PC-9 (cell line): ENCODE measurements at regions not wholly inside any gene's neighbourhood (a gene's known extent, or its start where the extent isn't known, plus 50 kb on each side); places are given as distances from the start of the nearest gene placed in this dataset.

Source experiments
- BruUV-seq: library from RNA; stranded (reverse); fragments of 400-500 nt; replicated peaks from 2 replicates; lab custom pipeline; 2021; lab: Mats Ljungman, UMichigan
- CTCF ChIA-PET: fragments of 300-600 bp; sonication (Branson Sonifier 250); formaldehyde crosslinking; loops from one replicate; lab custom pipeline; 2022; ENCODE audit warnings: antibody characterized with exemption; lab: Charles Lee
- POLR2A ChIA-PET: fragments of 300-600 bp; sonication (Branson Sonifier 250); formaldehyde crosslinking; loops from one replicate; lab custom pipeline; 2022; ENCODE audit warnings: antibody characterized with exemption; ENCODE audit not compliant: unreplicated experiment; lab: Charles Lee
- DNase-seq, 2 experiments: peaks; one replicate each; pipeline versions ENCODE4 v3.0.0 to v3.0.0-alpha.2; 2015 to 2022; ENCODE audit warnings: mixed read lengths in 1 of 2
- H2AFZ ChIP-seq: fragments of 200-600 bp; sonication (generic); 2 replicates; pipeline ENCODE4 v1.8.1; 2017; ENCODE audit warnings: antibody characterized with exemption
- H3F3A ChIP-seq: fragments of 200-600 bp; sonication (generic); 2 replicates; pipeline ENCODE4 v1.8.1; 2017; ENCODE audit warnings: antibody characterized with exemption, mild to moderate bottlenecking, low read depth; ENCODE audit not compliant: insufficient read depth
- H3K27ac ChIP-seq: fragments of 200-600 bp; sonication (generic); 2 replicates; pipeline ENCODE4 v1.6.1; 2016; ENCODE audit warnings: mixed run types
- H3K27me3 ChIP-seq: fragments of 200-600 bp; sonication (generic); 2 replicates; pipeline ENCODE4 v1.6.1; 2016; ENCODE audit warnings: low read depth, mixed run types; ENCODE audit not compliant: insufficient read depth
- H3K36me3 ChIP-seq: fragments of 200-600 bp; sonication (generic); 2 replicates; pipeline ENCODE4 v1.6.1; 2016; ENCODE audit warnings: low read depth, mixed run types
- H3K4me1 ChIP-seq: fragments of 200-600 bp; sonication (generic); replicated peaks from 2 replicates; pipeline ENCODE4 v1.6.1; 2016; ENCODE audit warnings: mixed run types; ENCODE audit not compliant: insufficient read depth
- H3K4me2 ChIP-seq: fragments of 200-600 bp; sonication (generic); 2 replicates; pipeline ENCODE4 v1.6.1; 2017; ENCODE audit warnings: mixed run types
- H3K4me3 ChIP-seq: fragments of 200-600 bp; sonication (generic); 2 replicates; pipeline ENCODE4 v1.6.1; 2016; ENCODE audit warnings: mixed run types
- H3K79me2 ChIP-seq: fragments of 200-600 bp; sonication (generic); 2 replicates; pipeline ENCODE4 v1.6.1; 2017; ENCODE audit warnings: low read depth, mixed run types
- H3K9me2 ChIP-seq: fragments of 200-600 bp; sonication (generic); 2 replicates; pipeline ENCODE4 v1.8.1; 2017; ENCODE audit warnings: mild to moderate bottlenecking; ENCODE audit not compliant: insufficient read depth
- H3K9me3 ChIP-seq: fragments of 200-600 bp; sonication (generic); 2 replicates; pipeline ENCODE4 v1.8.1; 2016; ENCODE audit warnings: low read depth; ENCODE audit not compliant: insufficient read depth
- H4K20me1 ChIP-seq: fragments of 200-600 bp; sonication (generic); 2 replicates; pipeline ENCODE4 v1.8.1; 2017; ENCODE audit not compliant: insufficient read depth
- CTCF ChIP-seq: fragments of 200-600 bp; sonication (generic); conservative IDR thresholded peaks from 2 replicates; pipeline ENCODE4 v1.6.1; 2017; ENCODE audit warnings: mixed run types, antibody characterized with exemption, mild to moderate bottlenecking, moderate library complexity
- EZH2 ChIP-seq: fragments of 200-600 bp; sonication (generic); IDR thresholded peaks from 2 replicates; pipeline ENCODE4 v1.8.0; 2017; ENCODE audit warnings: antibody characterized with exemption, low read depth
- intact Hi-C: fragments of 100-400 bp; cut with micrococcal nuclease; formaldehyde crosslinking; loops from one replicate; pipeline ENCODE4 v1.10.0; 2022; ENCODE audit not compliant: unreplicated experiment

DNA sequence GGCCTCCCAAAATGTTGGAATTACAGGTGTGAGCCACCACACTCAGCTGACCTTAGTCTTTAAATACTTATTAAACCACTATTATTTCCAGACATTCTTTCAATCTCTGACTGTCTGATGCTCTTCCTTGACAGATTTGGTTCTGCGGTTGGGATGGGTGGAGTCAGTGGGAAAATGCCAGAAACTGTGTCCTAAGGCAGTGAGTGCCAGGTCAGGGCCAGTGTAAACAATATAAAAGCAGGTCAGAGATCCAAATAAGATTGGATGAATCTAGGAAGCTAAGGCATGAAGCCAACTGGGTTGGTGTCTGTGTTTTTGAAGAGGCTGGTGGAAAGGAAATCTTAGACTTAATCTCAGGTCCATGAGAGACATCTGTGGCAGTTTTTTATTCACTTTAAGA, 74.7 kb downstream of the KLF5 start:
- intact Hi-C loops: loop anchor here (10.0 kb wide), 1 partner anchor 111 kb away; no protein-coding TSS in a partner anchor
- no peak overlapping the region for H2AFZ ChIP-seq
- H3K27me3 ChIP-seq: no peaks in the 10 kb centered on the region
- DNase-seq: peak; percentile 68 to 87
- peak overlapping the region; percentile 26; the same call in 1 of the 2 replicates for H3K4me2 ChIP-seq
- no peak overlapping the region for H3K4me3 ChIP-seq
- no peaks in the 10 kb centered on the region for H4K20me1 ChIP-seq
- peaks cover 7% of the 10 kb centered on the region for H3K9me3 ChIP-seq
- ChIA-PET POLR2A (interaction anchor here (0.5 to 0.7 kb wide), 3 partner anchors 288 to 1842 kb away, joined by 4 to 8 read pairs (median 7); no protein-coding TSS in a partner anchor), CTCF (no interaction called here)
- TF ChIP-seq CTCF (no peak), EZH2 (no peak)
- H3K4me1 ChIP-seq: peaks cover 44% of the 10 kb centered on the region
- peaks cover 27% of the 10 kb centered on the region for H3F3A ChIP-seq
- 0 out of 2 replicates have a peak, but pooled peaks cover 5% of the 10 kb centered on the region for H3K79me2 ChIP-seq
- peak overlapping the region; percentile 59 for H3K27ac ChIP-seq
- no peaks in the 10 kb centered on the region for H3K9me2 ChIP-seq
- no peaks in the 10 kb centered on the region for H3K36me3 ChIP-seq
- no TSS peak for BruUV-seq

- BruUV-seq: no TSS peak
- Histone ChIP-seq H3K4me2 (no peak overlapping the region), H3K36me3 (no peaks in the 10 kb centered on the region), H4K20me1 (no peaks in the 10 kb centered on the region), H3K79me2 (no peaks in the 10 kb centered on the region), H3K4me1 (peaks cover 21% of the 10 kb centered on the region), H3F3A (0 out of 2 replicates have a peak, but pooled peaks cover 11% of the 10 kb centered on the region), H3K4me3 (no peak overlapping the region), H3K27ac (no peak overlapping the region), H3K9me3 (peaks cover 7% of the 10 kb centered on the region), H3K27me3 (no peaks in the 10 kb centered on the region), H3K9me2 (no peaks in the 10 kb centered on the region), H2AFZ (no peak overlapping the region)
- no peak for TF ChIP-seq CTCF
- TF ChIP-seq EZH2: no peak
- intact Hi-C loops: loop anchor here (10.0 kb wide), 1 partner anchor 114 kb away; no protein-coding TSS in a partner anchor
- no peak for DNase-seq
- ChIA-PET POLR2A (no interaction called here), CTCF (interaction anchor here (0.5 kb wide), 1 partner anchor 59 kb away, joined by 3 read pairs; no protein-coding TSS in a partner anchor)
These were observed 72.4 kb downstream of the KLF5 start for GRCh38 chr13:73131247-73131646.

DNA sequence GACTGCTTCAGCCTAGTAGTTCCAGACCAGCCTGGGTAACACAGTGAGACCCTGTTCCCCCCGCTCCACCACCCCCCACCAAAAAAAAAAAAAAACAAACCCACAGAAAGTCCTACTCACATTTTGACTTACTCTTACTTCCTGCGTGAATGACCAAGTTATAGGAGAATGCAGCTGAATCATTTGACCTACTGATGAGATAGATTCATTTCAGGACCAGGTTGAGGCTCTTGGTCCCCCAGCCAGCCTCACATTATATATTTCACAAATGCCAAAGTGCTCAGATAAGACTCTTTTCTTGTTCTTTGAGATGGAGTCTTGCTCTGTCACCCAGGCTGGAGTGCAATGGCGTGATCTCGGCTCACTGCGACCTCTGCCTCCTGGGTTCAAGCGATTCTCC, 70.2 kb downstream of the KLF5 start:
- Histone ChIP-seq H3K27ac (no peak overlapping the region), H2AFZ (no peak overlapping the region), H3K4me2 (no peak overlapping the region), H3K79me2 (no peaks in the 10 kb centered on the region), H3F3A (0 out of 2 replicates have a peak, but pooled peaks cover 9% of the 10 kb centered on the region), H3K4me3 (no peak overlapping the region), H3K36me3 (no peaks in the 10 kb centered on the region), H3K27me3 (no peaks in the 10 kb centered on the region), H3K9me3 (no peaks in the 10 kb centered on the region; the same call in 1 of the 2 replicates), H3K4me1 (peaks cover 9% of the 10 kb centered on the region), H3K9me2 (no peaks in the 10 kb centered on the region), H4K20me1 (no peaks in the 10 kb centered on the region)
- POLR2A ChIA-PET: interaction anchor here (0.7 kb wide), 1 partner anchor 14 kb away, joined by 4 read pairs; no protein-coding TSS in a partner anchor
- intact Hi-C loops: no loop called here
- no TSS peak for BruUV-seq
- no peak for DNase-seq
- CTCF ChIA-PET: interaction anchor here (0.7 kb wide), 1 partner anchor 13 kb away, joined by 4 read pairs; no protein-coding TSS in a partner anchor
- TF ChIP-seq CTCF (no peak), EZH2 (no peak)
